Iris pigment epithelial cell (primary cell): ENCODE measurements at regions not wholly inside any gene's neighbourhood (a gene's known extent, or its start where the extent isn't known, plus 50 kb on each side); places are given as distances from the start of the nearest gene placed in this dataset.
A peak's percentile ranks its signal among the peaks of the same experiment; 100 is the strongest.

Source experiments
- DNase-seq: peaks from one replicate; pipeline ENCODE4 v3.0.0-alpha.2; 2011; ENCODE audit warnings: low read depth

DNA sequence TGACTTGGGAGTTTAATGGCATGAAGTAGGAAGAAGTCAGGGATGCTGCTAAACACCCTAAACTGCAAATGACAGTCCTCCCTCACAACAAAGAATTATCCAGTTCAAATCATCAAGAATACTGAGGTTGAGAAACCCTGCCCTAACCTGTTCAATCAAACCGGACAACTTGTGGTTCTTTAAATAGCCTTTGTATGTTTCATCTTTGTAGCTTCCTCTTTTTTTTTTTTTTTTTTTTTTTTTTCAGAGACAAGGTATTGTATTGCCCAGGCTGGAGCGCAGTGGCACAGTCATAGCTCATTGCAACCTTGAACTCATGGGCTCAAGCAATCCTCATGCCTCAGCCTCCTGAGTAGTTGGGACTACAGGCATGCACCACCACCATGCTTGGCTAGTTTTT is 52.5 kb upstream of the TTC29 start:
- no peak for DNase-seq

GRCh38 chr4:147003956-147004809 is 58.5 kb upstream of the TTC29 start:
- DNase-seq = no peak

DNA sequence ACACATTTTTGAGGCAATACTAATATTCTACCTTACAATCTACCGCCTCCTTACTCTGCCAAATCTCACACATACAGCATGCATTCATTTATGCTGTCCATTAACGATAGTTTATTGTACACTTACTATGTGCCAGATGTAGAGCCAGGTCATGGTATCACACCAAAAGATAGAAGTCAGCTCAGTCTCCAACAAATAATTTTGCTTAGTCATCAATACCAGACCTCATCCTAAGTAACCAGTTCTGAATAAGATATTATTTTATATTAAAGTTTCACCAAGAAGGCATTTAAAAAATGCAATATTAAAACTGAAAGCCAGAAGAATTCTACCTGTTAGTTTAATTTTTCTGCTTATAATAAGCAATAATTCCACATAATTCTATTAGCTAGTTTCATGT is 60.6 kb upstream of the TTC29 start:
- DNase-seq = no peak

GRCh38 chr4:147009875-147010274 is 64.2 kb upstream of the TTC29 start:
- no peak for DNase-seq

GRCh38 chr4:147011411-147011810 is 65.7 kb upstream of the TTC29 start:
- DNase-seq = no peak

- DNase-seq = no peak
Observed at GRCh38 chr4:147012059-147012707, 66.5 kb upstream of the TTC29 start.

- DNase-seq = no peak
Observed at GRCh38 chr4:147014946-147015345, 69.3 kb upstream of the TTC29 start.

GRCh38 chr4:147015491-147015890 is 69.8 kb upstream of the TTC29 start:
- no peak for DNase-seq

DNA sequence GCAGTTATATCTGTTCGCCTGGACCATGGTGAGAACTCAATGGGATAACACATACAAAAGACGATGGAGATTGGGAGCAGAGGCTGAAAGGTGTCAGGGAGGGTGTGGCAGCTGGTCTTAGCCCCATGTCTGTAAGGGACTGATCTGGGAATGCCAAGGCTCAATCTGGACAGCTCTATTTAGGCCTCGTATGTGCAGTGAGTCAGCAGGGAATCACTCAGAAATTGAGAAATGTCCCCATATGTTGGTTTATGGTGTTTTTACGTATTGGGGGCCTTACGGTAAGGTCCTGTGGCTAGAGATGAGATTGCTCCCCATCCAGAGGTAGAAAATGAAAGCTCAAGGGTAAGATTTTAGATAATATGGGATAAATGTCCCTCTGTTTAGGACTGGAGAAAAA is 71.4 kb upstream of the TTC29 start:
- peak; percentile 25 for DNase-seq

DNA sequence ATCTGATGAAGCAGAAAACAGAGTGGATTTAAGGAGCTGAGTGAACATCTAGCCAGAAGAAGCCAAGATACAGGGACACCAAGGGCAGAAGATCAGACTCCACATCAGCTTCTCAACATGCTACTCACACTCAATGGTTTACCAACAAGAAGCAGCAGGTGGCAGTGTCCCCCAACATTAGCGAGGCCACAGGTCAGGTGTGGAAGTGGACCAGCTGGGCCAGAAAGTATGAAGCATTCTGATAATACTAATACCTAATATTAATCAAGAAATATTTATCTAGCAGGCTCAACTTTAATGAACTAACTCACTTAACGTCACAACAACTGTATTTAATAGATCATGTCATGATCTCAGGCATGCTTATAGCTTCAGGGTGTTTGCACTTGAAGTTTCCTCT is 73.4 kb upstream of the TTC29 start:
- peak; percentile 63 for DNase-seq

DNA sequence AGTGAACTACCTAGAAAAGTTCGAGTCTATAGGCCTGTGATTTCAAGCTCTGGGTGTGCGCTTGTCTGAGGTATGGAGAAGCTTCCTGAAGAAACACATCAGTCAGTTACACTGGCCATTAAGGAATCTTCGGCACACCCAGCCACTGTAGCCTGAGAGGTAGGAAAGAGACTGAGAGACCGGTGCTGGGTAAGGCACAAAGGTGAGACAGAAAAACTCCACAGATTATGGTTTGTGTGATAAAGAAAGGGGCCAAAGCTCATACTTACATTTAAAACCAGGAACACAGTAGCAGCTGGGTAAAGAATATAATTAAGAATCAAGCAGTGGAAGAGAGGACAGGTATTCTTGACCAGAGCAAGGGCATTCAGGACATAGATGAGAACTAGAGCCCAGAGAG is 74.8 kb upstream of the TTC29 start:
- DNase-seq = no peak

DNA sequence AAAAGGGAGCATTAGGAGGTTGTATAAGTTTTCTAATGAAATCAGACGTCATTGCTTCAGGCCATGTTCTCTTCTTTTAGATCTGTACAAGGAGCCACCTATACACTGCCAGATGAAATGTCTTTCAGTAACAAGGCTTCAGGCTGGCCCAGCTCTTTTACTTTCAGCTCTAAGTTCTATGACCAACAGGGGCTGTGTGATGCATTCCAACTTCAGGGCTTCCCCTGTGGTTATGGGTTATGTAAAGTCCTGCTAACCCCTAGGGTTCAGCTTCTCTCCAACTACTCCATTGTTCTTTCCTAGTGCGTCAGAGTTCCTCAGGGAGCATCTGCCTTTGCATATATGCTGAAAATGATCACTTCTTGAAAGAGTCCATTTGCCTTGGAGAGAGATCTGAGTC is 79.4 kb upstream of the TTC29 start:
- DNase-seq = no peak

GRCh38 chr4:147029296-147029695 is 83.6 kb upstream of the TTC29 start:
- no peak for DNase-seq

DNA sequence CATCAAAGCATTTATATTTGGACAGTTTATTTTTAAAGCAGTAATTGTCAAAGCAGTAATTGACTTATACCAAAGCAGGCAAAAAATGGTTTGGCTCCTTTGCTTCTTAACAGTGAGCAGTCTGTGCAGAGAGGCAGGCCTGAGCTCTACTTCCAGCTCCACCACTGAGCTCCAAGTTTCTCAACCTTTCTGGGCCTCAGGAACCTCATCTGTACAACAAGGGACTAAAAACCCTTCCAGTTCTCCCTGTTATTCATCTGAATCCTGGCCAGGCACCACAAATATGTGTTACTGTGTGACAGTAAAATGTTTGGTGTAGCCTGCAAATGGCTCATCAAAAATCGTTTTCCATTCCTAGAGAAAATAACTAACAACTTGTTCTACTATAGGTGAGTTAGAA is 88.7 kb upstream of the TTC29 start:
- DNase-seq = peak; percentile 12

GRCh38 chr4:147037069-147037468 is 91.4 kb upstream of the TTC29 start:
- no peak for DNase-seq

GRCh38 chr4:147039976-147040575 is 94.4 kb upstream of the TTC29 start:
- no peak for DNase-seq

DNA sequence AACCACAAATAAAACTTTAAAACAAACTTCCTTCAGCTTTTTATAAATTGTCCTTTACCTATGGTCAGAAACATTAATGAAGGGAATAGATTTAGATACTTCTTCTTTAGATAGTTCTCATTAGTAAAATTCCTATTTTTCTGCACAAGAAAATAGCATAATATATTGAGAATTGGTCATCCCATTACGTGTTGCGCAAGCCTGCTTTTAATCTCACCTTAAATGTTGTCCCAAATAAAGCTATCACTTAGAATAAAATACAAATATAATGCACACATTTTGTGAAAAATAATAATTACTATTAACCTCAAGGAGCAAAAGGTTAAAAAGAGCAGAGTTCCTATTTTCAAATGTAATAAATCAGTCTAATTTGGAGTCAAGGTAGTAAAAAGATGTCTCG is 95.2 kb upstream of the TTC29 start:
- no peak for DNase-seq

DNA sequence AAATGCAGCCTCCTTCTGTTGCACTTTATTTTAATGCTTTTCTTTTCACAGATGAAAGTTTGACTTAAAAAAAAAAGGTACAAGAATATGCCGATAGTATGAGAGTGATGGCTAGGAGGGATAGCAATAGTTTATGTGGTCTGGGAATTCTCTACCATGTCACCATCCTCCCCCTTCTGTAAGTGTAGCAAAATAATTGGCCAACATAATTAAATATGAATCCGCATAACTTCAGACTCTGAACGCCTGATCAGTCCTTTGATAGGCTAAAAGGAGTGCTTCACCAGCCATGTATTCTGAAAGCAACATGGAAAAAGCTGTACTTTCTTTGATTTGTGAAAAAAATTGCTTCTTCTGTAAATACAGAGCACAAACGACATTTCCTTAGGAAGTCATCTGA is 95.7 kb upstream of the TTC29 start:
- DNase-seq = no peak

GRCh38 chr4:147042046-147042445 is 96.4 kb upstream of the TTC29 start:
- no peak for DNase-seq

DNA sequence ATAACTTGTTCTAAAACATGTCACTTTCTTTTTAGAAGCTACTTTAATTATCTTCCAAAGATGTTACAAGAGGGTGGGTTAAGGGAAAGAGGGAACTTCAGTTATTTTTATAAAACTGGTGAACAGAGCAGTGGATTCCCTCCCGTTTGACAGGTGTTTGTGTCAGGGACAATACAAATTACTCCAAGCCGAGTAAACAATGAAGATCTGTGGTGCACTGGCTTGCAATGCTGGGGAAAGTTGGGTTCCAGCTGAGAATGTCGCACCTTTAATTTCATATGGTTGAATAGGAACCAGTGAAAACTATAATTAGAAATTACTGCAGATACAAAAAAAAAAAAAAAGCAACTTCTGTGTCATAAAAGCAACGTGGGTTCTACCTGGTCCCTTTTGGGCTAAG is 98.6 kb upstream of the TTC29 start:
- DNase-seq = no peak

- DNase-seq = no peak
Observed at GRCh38 chr4:147049946-147050345, 104.3 kb upstream of the TTC29 start.

- peak; percentile 10 for DNase-seq
Observed at GRCh38 chr4:147050356-147050765, 104.7 kb upstream of the TTC29 start.

DNA sequence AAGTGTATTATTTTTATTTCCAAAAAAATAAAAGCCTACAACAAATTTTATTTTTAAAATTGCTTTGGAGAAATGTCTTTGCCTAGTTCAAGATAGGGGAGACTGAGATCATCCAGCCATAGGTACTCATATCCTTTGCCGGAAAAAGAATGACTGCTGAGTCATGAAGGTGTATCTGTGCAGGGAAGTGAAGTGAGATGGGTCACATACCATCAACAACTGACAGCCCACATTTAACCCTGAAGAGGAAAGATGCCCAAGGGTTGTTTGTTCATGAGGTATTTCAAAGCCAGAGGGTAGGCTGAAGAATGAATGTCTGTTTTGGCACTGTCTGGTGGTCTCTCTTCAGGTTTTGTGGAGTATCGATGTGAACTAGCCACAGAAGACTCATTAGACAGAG is 106.7 kb upstream of the TTC29 start:
- no peak for DNase-seq
